ENCODE measurements at regions not wholly inside any gene's neighbourhood (a gene's known extent, or its start where the extent isn't known, plus 50 kb on each side); places are given as distances from the start of the nearest gene placed in this dataset.

- H3K36me3 Mint-ChIP-seq: peaks cover 47 to 70% of the 10 kb centered on the region in 2 donors
- H3K4me1 Mint-ChIP-seq: peaks cover 52 to 89% of the 10 kb centered on the region in 2 donors
- H3K4me3 Mint-ChIP-seq: peak overlapping the region; percentile 3 to 31
- no peaks in the 10 kb centered on the region for H3K27me3 Mint-ChIP-seq
- ATAC-seq (replicated peaks): no peak
- peak overlapping the region; percentile 89 for H3K27ac Mint-ChIP-seq
- no peaks in the 10 kb centered on the region for H3K9me3 Mint-ChIP-seq
- DNase-seq: no peak
Measured at GRCh38 chr9:110114859-110115201, 93.1 kb downstream of the C9orf152 start.

GRCh38 chr9:110115341-110115820 lies 92.6 kb downstream of the C9orf152 start:
- peak overlapping the region; percentile 89 for H3K27ac Mint-ChIP-seq
- no peaks in the 10 kb centered on the region for H3K27me3 Mint-ChIP-seq
- ATAC-seq (replicated peaks) (no peak), DNase-seq (no peak)
- peak overlapping the region; percentile 3 to 19 for H3K4me3 Mint-ChIP-seq
- peaks cover 52 to 89% of the 10 kb centered on the region in 2 donors for H3K4me1 Mint-ChIP-seq
- H3K36me3 Mint-ChIP-seq: peaks cover 50 to 74% of the 10 kb centered on the region in 2 donors
- no peaks in the 10 kb centered on the region for H3K9me3 Mint-ChIP-seq

DNA sequence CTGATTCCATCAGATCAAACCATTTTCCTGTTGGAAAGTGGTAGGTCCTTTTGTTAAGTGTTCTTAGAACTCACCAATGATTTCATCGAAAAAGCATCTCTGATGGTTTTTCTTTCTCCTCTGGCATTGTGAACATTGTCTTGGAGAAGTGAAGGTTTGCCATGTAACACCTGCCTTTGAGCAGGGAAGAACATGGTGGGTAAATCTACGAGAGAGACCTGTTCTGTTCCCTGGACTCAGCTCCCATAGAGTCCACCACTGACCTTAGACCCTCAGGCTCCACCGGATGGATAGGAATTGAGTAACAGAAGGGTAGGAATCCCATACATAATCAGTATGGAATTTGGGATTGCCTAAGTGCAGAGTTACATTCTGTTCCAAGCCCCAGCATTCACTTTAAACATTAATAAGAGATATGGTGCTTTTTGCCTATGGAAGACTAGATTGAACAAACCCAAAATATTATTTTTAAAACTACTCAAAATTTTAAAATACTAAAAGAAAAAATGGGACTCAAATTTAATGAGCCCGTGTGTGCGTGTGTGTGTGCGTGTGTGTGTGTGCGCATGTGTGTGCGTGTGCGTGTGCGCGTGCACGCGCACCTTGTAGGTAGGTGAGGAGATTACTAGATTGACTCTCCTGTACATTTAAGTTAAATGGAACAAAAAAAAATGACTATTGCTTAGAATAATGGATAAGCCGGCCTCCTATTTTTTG lies 92.0 kb downstream of the C9orf152 start:
- Mint-ChIP-seq H3K27me3 (no peaks in the 10 kb centered on the region), H3K4me1 (peaks cover 51 to 90% of the 10 kb centered on the region in 2 donors), H3K9me3 (no peaks in the 10 kb centered on the region), H3K4me3 (peak overlapping the region in 1 of 2 donors; percentile 25), H3K36me3 (peaks cover 53 to 73% of the 10 kb centered on the region in 2 donors), H3K27ac (peak overlapping the region; percentile 89)
- ATAC-seq (replicated peaks) (no peak), DNase-seq (no peak)

DNA sequence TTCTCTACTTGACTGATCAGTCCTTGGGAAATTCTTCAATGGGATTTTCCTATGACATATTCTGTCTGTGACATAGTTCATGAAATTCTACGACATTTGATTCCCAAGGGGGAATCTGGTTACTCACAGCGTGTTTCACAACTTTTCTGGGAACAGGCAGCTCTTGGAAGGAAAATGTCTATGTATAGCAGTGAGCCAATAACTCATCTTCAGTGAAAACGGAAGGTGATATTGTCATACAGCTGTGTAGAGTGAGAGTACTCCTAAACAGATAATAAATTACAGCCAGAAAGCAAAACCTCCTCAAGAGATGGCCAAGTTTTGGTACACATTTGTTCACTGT lies 91.4 kb downstream of the C9orf152 start:
- H3K4me3 Mint-ChIP-seq: no peak overlapping the region
- H3K27me3 Mint-ChIP-seq: no peaks in the 10 kb centered on the region
- H3K9me3 Mint-ChIP-seq: no peaks in the 10 kb centered on the region
- H3K27ac Mint-ChIP-seq: peak overlapping the region; percentile 67
- no peak for ATAC-seq (replicated peaks)
- DNase-seq: no peak
- peaks cover 54 to 91% of the 10 kb centered on the region in 2 donors for H3K4me1 Mint-ChIP-seq
- peaks cover 53 to 76% of the 10 kb centered on the region in 2 donors for H3K36me3 Mint-ChIP-seq

GRCh38 chr9:110121170-110121569 lies 86.8 kb downstream of the C9orf152 start:
- peaks cover 61 to 97% of the 10 kb centered on the region in 2 donors for H3K4me1 Mint-ChIP-seq
- no peak for DNase-seq
- H3K36me3 Mint-ChIP-seq: peaks cover 54 to 75% of the 10 kb centered on the region in 2 donors
- H3K27ac Mint-ChIP-seq: peak overlapping the region; percentile 75
- no peak overlapping the region for H3K4me3 Mint-ChIP-seq
- H3K9me3 Mint-ChIP-seq: no peaks in the 10 kb centered on the region
- no peak for ATAC-seq (replicated peaks)
- no peaks in the 10 kb centered on the region for H3K27me3 Mint-ChIP-seq

- DNase-seq (no peak), ATAC-seq (replicated peaks) (peak; percentile 26 to 37)
- peaks cover 58 to 74% of the 10 kb centered on the region in 2 donors for H3K36me3 Mint-ChIP-seq
- H3K9me3 Mint-ChIP-seq: no peaks in the 10 kb centered on the region
- peak overlapping the region; percentile 94 for H3K27ac Mint-ChIP-seq
- no peaks in the 10 kb centered on the region for H3K27me3 Mint-ChIP-seq
- peaks cover 67 to 100% of the 10 kb centered on the region in 2 donors for H3K4me1 Mint-ChIP-seq
- peak overlapping the region; percentile 9 to 30 for H3K4me3 Mint-ChIP-seq
Measured at GRCh38 chr9:110123341-110124095, 84.4 kb downstream of the C9orf152 start.

GRCh38 chr9:110124439-110124838 lies 83.5 kb downstream of the C9orf152 start:
- Mint-ChIP-seq H3K27ac (peak overlapping the region; percentile 86), H3K36me3 (peaks cover 66 to 74% of the 10 kb centered on the region in 2 donors), H3K9me3 (no peaks in the 10 kb centered on the region), H3K4me1 (peaks cover 76 to 100% of the 10 kb centered on the region in 2 donors), H3K27me3 (no peaks in the 10 kb centered on the region), H3K4me3 (peak overlapping the region; percentile 26 to 65)
- no peak for DNase-seq
- no peak for ATAC-seq (replicated peaks)

- DNase-seq (no peak), ATAC-seq (replicated peaks) (no peak)
- Mint-ChIP-seq H3K27me3 (no peaks in the 10 kb centered on the region), H3K4me3 (peak overlapping the region; percentile 70), H3K9me3 (no peaks in the 10 kb centered on the region), H3K4me1 (peaks cover 78 to 100% of the 10 kb centered on the region in 2 donors), H3K27ac (peak overlapping the region; percentile 92), H3K36me3 (peaks cover 68 to 73% of the 10 kb centered on the region in 2 donors)
Measured at GRCh38 chr9:110125207-110125751, 82.7 kb downstream of the C9orf152 start.

GRCh38 chr9:110125763-110126351 lies 82.1 kb downstream of the C9orf152 start:
- no peak for DNase-seq
- Mint-ChIP-seq H3K4me3 (peak overlapping the region; percentile 70), H3K36me3 (peaks cover 68 to 73% of the 10 kb centered on the region in 2 donors), H3K9me3 (no peaks in the 10 kb centered on the region), H3K27ac (peak overlapping the region; percentile 92), H3K27me3 (no peaks in the 10 kb centered on the region), H3K4me1 (peaks cover 80 to 100% of the 10 kb centered on the region in 2 donors)
- ATAC-seq (replicated peaks): peak; percentile 25

DNA sequence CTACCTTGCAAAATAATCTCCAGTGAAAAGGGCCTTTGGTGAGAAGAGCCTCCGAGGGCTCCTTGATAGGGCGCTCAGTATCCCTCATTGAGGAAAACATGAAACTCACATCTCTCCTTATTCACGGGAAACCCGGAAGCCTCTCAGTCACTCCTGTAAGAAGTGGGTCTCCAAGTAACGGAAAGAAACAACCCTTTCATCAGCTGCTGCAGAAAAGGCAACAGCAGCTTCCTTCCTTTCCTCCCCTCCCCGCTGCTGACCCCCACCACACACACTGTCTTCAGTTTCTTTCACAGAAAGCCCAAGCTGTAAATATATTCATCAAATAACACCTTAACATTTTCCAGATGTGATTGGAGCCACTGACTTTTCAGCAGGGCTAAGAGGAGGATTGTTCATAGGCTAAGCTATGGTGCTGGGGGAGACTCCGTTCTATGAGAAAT lies 81.4 kb downstream of the C9orf152 start:
- no peak for DNase-seq
- peaks cover 71 to 77% of the 10 kb centered on the region in 2 donors for H3K36me3 Mint-ChIP-seq
- peak overlapping the region; percentile 70 for H3K4me3 Mint-ChIP-seq
- peaks cover 0 to under 1% of the 10 kb centered on the region in 2 donors for H3K9me3 Mint-ChIP-seq
- peak overlapping the region; percentile 92 for H3K27ac Mint-ChIP-seq
- H3K4me1 Mint-ChIP-seq: peaks cover 82 to 100% of the 10 kb centered on the region in 2 donors
- no peaks in the 10 kb centered on the region for H3K27me3 Mint-ChIP-seq
- no peak for ATAC-seq (replicated peaks)

DNA sequence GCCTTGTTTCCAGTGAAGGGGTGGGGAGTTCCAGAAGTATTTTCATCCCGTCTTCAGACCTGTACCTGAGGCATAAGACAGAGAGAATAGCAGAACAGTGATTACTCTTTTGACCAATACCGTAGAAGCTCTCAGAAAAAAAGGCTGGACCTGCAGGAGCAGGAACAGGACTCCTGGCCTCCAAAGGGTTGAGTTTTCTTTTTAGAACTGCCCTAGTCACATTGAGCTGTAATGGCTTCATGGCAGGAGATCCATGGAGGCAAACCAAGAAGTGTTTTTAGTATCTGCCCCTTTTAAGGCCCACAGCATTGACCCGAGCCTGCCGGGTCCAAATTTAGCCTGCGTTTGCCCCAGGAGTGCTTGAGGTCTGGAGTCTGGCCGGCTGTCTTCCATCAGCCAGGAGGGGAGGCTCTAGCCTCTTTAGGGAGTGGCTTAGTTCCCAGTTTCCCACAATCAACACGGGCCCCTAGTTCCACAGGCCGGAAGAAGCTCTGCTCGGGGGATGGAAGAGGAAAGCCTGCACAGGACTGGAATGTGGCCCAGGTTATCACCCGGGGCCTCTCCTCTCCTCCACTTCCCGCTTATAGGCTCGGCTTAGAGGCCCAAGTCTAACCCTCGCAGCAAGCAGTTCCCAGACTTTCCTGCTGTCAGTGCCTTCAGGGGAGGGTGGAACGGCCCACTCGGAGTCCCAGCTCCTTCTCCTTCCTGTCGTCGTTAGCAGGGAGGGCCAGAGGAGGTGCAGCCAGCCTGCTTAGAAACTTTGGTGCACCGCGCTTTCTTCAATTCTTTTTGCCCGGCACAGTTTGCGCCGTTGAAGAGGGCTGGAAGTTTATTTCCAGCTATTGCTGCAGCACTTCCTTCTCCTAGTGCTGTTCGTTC lies 80.7 kb downstream of the C9orf152 start:
- ATAC-seq (replicated peaks): no peak
- H3K4me3 Mint-ChIP-seq: peak overlapping the region; percentile 70
- H3K27ac Mint-ChIP-seq: peak overlapping the region; percentile 92
- H3K9me3 Mint-ChIP-seq: peaks cover 0 to 3% of the 10 kb centered on the region in 2 donors
- no peaks in the 10 kb centered on the region for H3K27me3 Mint-ChIP-seq
- peaks cover 71 to 77% of the 10 kb centered on the region in 2 donors for H3K36me3 Mint-ChIP-seq
- peaks cover 82 to 100% of the 10 kb centered on the region in 2 donors for H3K4me1 Mint-ChIP-seq
- DNase-seq: no peak

DNA sequence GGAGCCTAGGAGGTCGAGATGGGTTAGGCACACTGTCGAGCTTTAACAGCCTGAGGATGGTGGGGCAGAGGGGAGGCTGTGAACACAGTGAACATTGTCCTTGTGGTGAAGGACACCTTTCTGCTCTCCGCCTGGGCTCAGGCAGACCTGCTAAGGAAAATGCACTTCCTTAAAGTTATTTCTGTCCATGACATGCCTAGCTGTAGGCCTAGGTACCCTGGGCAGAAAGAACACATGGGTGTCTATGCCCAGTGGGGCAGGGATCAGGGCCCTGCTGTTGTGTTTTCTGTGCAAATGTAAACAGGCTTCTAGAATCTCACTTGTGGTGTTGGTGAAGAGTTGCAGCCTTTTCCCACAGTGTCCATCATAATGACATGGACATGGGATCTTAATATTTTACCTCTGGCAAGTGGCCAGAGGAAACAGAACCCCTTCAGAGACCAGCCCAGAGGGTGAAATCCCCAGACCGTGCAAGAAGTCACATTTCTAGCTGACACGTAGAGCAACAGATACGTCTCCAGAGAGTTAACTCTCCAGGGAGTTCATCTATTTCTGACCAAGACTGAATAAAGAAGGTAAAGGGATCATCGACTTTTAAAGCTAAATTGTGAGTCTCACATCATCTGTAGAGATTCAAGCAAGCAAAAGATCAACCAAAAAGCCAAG lies 79.2 kb downstream of the C9orf152 start:
- DNase-seq (peak; percentile 48), ATAC-seq (replicated peaks) (peak; percentile 79)
- Mint-ChIP-seq H3K36me3 (peaks cover 70 to 76% of the 10 kb centered on the region in 2 donors), H3K27ac (peak overlapping the region; percentile 90), H3K4me1 (peaks cover 74 to 100% of the 10 kb centered on the region in 2 donors), H3K4me3 (peak overlapping the region; percentile 64 to 70), H3K27me3 (no peaks in the 10 kb centered on the region), H3K9me3 (peaks cover 0 to 3% of the 10 kb centered on the region in 2 donors)

DNA sequence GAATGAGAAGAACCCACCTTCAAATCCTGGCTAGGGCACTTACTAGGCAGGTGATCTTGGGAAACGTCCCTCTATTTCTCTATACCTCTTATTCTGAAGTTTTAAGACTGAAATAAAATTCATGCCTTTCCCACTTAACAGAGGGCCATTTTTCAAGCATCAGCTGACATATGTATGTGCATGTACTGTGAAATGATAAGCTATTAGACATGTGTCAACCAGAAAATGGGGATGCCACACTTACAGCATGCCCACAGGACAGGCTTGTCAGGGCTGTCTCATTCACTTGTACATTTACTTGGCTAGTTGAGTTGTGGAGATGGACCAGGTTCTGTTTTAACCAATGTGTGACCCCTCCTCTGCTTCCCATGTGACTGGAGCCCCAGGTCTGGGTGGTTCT lies 78.5 kb downstream of the C9orf152 start:
- DNase-seq: no peak
- H3K27ac Mint-ChIP-seq: peak overlapping the region; percentile 90
- H3K4me1 Mint-ChIP-seq: peaks cover 71 to 99% of the 10 kb centered on the region in 2 donors
- no peaks in the 10 kb centered on the region for H3K27me3 Mint-ChIP-seq
- H3K9me3 Mint-ChIP-seq: peaks cover 0 to 3% of the 10 kb centered on the region in 2 donors
- H3K36me3 Mint-ChIP-seq: peaks cover 69 to 76% of the 10 kb centered on the region in 2 donors
- peak in 1 of 2 donors; percentile 24 for ATAC-seq (replicated peaks)
- peak overlapping the region; percentile 64 to 70 for H3K4me3 Mint-ChIP-seq
